Ishikawa (cell line): ENCODE measurements at regions not wholly inside any gene's neighbourhood (a gene's known extent, or its start where the extent isn't known, plus 50 kb on each side); places are given as distances from the start of the nearest gene placed in this dataset.

Experiments
- CEBPB ChIP-seq: IDR thresholded peaks from 2 replicates; pipeline ENCODE4 v1.6.1; 2012
- CREB1 ChIP-seq: IDR thresholded peaks from 2 replicates; pipeline ENCODE4 v1.6.1; 2012; ENCODE audit warnings: low read depth
- EGR1 ChIP-seq: IDR thresholded peaks from 2 replicates; pipeline ENCODE4 v1.6.1; 2012
- EP300 ChIP-seq: IDR thresholded peaks from 2 replicates; pipeline ENCODE4 v1.6.1; 2012; ENCODE audit warnings: borderline replicate concordance
- FOXM1 ChIP-seq: IDR thresholded peaks from 2 replicates; pipeline ENCODE4 v1.6.1; 2012; ENCODE audit warnings: low read depth, borderline replicate concordance
- MAX ChIP-seq: IDR thresholded peaks from 2 replicates; pipeline ENCODE4 v1.6.1; 2012
- NFIC ChIP-seq: IDR thresholded peaks from 2 replicates; pipeline ENCODE4 v1.6.1; 2012
- RAD21 ChIP-seq: IDR thresholded peaks from 2 replicates; pipeline ENCODE4 v1.6.1; 2012; ENCODE audit warnings: low read depth
- TAF1 ChIP-seq: IDR thresholded peaks from 2 replicates; pipeline ENCODE4 v1.6.1; 2012; ENCODE audit warnings: low read depth, mild to moderate bottlenecking
- TCF12 ChIP-seq: IDR thresholded peaks from 2 replicates; pipeline ENCODE4 v1.6.1; 2012; ENCODE audit warnings: low read depth
- TEAD4 ChIP-seq: IDR thresholded peaks from 2 replicates; pipeline ENCODE4 v1.6.1; 2012
- USF1 ChIP-seq: IDR thresholded peaks from 2 replicates; pipeline ENCODE4 v1.6.1; 2012
- YY1 ChIP-seq: IDR thresholded peaks from 2 replicates; pipeline ENCODE4 v1.6.1; 2012; ENCODE audit warnings: low read depth
- ZBTB7A ChIP-seq: IDR thresholded peaks from 2 replicates; pipeline ENCODE4 v1.6.1; 2012; ENCODE audit warnings: low read depth
- TF ChIP-seq, protein P1 (sequence below): IDR thresholded peaks from 2 replicates; pipeline ENCODE4 v1.6.1; 2012; ENCODE audit warnings: low read depth, mild to moderate bottlenecking

DNA sequence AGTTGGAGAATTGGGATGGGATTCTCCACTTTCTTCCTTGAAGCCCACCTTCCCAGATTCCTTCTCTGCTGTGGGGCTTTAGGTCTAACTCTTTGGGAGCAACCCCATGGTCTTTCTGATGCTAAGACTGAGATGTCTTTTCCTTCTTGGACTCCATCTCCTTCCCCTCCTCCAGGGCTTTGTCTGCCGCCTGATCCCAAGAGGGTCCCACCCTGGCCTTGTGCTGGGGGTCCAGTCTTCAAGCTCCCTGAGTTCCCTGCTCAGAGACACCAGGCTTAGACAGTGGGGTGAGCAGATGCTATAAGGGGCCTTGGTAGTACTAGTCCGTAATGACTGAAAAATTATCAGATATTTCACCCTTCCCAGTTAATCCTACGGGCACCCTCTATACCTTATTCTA lies 150.5 kb downstream of the PTPN20 start:
- no peak for TF ChIP-seq USF1
- TF ChIP-seq CREB1: no peak
- no peak for TF ChIP-seq YY1
- TF ChIP-seq ZBTB7A: no peak
- no peak for TF ChIP-seq TCF12
- TF ChIP-seq, protein P1, sequence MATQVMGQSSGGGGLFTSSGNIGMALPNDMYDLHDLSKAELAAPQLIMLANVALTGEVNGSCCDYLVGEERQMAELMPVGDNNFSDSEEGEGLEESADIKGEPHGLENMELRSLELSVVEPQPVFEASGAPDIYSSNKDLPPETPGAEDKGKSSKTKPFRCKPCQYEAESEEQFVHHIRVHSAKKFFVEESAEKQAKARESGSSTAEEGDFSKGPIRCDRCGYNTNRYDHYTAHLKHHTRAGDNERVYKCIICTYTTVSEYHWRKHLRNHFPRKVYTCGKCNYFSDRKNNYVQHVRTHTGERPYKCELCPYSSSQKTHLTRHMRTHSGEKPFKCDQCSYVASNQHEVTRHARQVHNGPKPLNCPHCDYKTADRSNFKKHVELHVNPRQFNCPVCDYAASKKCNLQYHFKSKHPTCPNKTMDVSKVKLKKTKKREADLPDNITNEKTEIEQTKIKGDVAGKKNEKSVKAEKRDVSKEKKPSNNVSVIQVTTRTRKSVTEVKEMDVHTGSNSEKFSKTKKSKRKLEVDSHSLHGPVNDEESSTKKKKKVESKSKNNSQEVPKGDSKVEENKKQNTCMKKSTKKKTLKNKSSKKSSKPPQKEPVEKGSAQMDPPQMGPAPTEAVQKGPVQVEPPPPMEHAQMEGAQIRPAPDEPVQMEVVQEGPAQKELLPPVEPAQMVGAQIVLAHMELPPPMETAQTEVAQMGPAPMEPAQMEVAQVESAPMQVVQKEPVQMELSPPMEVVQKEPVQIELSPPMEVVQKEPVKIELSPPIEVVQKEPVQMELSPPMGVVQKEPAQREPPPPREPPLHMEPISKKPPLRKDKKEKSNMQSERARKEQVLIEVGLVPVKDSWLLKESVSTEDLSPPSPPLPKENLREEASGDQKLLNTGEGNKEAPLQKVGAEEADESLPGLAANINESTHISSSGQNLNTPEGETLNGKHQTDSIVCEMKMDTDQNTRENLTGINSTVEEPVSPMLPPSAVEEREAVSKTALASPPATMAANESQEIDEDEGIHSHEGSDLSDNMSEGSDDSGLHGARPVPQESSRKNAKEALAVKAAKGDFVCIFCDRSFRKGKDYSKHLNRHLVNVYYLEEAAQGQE: no peak
- TF ChIP-seq TAF1: no peak
- TF ChIP-seq NFIC: no peak
- no peak for TF ChIP-seq TEAD4
- no peak for TF ChIP-seq EGR1
- no peak for TF ChIP-seq RAD21
- no peak for TF ChIP-seq MAX
- TF ChIP-seq FOXM1: no peak
- TF ChIP-seq EP300: no peak
- TF ChIP-seq CEBPB: no peak

DNA sequence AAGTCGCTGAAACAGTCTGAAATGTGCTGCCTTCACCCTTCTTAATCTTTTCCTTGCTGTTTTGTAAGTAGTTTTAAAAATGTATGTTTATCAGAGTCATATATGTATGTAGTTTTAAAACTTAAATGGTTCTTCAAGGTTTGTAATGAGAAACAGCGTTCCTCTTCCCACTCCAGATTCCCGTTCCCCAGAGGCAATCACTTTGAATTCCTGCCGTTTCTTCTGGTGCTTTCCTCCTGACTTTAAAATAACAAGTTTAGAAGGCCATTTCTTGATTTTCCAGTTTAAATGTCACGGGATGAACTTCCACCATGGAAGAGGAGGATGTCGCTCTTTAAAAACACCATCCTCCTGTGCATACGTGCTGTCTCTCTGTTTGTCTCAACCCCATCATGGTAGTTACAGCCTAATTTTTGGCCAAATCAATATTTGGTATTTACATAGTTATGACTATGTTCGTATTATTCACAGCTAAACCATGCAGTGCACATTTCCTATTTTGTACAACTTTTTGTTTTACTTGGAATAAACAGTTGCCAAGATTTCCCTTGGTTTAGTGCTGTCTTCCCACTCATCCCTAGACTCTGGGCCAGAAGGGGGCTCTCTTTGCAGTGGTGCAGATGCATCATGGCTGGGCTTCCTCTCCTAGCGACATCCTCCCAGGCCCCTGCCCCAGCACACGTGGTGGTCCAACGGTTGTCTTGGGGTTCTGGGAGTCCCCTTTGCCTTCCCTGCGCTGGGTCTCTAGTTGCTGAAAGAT lies 151.4 kb downstream of the PTPN20 start:
- TF ChIP-seq TEAD4 (no peak), EGR1 (no peak), MAX (no peak), CEBPB (no peak), RAD21 (peak; percentile 15; the same call in 1 of the 2 replicates)

- TF ChIP-seq TEAD4 (no peak), MAX (no peak), YY1 (no peak), USF1 (no peak), FOXM1 (no peak)
Measured at GRCh38 chr10:47063858-47064257, 152.6 kb downstream of the PTPN20 start.

- no peak for TF ChIP-seq RAD21
- no peak for TF ChIP-seq ZBTB7A
- no peak for TF ChIP-seq USF1
- TF ChIP-seq TCF12: no peak
- TF ChIP-seq TEAD4: no peak
- no peak for TF ChIP-seq MAX
- TF ChIP-seq EGR1: no peak
- no peak for TF ChIP-seq FOXM1
- no peak for TF ChIP-seq NFIC
- no peak for TF ChIP-seq TAF1
Measured at GRCh38 chr10:47065903-47066302, 154.7 kb downstream of the PTPN20 start.

DNA sequence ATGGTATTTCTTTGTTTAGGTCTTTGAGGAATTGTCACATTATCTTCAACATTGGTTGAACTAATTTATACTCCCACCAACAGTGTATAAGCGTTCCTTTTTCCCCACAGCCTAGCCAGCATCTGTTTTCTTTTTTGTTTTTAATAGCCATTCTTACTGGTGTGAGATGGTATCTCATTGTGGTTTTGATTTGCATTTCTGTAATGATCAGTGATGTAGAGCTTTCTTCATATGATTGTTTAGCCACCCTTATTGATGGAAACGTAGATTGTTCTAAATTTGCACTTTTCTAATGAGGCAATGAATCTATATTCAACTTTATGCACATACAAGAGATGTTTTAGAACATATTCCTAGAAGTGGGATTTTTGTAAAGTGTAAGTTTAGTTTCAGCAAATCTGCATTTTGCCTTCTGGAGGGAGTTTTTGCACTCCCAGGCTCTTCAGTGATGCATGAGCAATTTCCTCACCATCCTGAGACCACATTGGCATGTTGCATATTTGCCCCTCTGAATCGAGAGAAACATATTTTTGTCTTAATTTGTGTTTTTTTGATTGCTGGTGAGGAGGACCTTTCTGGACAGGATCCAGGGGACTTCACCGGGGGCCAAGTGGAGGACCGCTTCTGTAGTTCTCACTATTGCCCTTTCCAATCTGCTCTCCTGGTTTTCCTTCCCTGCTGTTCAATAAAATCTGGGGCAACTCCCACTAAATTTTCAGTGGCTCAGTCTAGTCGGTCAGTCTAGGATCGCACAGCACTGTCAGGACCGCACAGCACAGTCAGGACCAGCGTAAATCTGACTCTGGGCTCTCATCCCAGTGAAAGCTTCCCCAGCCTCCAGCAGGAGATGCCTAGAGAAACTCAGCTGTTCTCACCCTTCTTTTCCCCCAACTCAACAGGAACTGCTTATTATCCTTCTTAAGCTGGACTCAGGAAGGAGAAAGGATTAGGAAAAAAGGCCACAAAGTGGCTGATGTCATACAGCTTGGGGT lies 157.0 kb downstream of the PTPN20 start:
- TF ChIP-seq TAF1: no peak

DNA sequence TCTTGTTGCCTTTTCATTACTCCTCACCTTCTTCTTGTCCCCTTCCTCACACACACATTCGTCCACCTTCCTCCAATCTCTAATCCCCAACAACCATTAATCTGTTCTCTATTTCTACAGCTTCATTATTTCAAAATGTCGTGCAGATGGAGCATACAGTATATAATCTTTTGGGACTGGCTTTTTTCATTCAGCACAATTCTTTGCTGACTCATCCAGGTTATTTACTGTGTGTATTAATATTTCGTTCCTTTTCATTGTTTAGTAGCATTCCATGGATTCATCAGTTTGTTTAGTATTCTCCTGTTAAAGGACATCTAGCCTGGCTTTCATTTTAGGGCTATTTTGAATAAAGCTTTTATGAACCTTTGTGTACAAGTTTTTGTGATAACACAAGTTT lies 159.3 kb downstream of the PTPN20 start:
- TF ChIP-seq ZBTB7A: no peak
- TF ChIP-seq RAD21: no peak
- no peak for TF ChIP-seq YY1
- TF ChIP-seq FOXM1: no peak
- TF ChIP-seq MAX: no peak
- TF ChIP-seq TEAD4: no peak
- TF ChIP-seq TCF12: no peak
